Ascending aorta (tissue), 2 donors: ENCODE measurements at regions not wholly inside any gene's neighbourhood (a gene's known extent, or its start where the extent isn't known, plus 50 kb on each side); places are given as distances from the start of the nearest gene placed in this dataset.
"Not testable (repeated sequence)": the region's sequence is repeated elsewhere in the genome, so short reads cannot be mapped to it uniquely, and the experiment has no call there.

Experiments used
- DNase-seq, 2 donors: peaks; one replicate each; pipeline ENCODE4 v3.0.0-alpha.2; 2019; ENCODE audit warnings: low spot score in 2 of 2
- H3K27ac ChIP-seq, 2 donors: fragments of 200-600 bp; sonication (generic); one replicate each; pipeline ENCODE4 v1.5.1; 2016 to 2017; ENCODE audit warnings: mild to moderate bottlenecking in 1 of 2
- H3K27me3 ChIP-seq: fragments of 200-600 bp; sonication (generic); one replicate; pipeline ENCODE4 v1.5.1; 2017
- H3K36me3 ChIP-seq, 2 donors: fragments of 200-600 bp; sonication (generic); one replicate each; pipeline ENCODE4 v1.5.1; 2016
- H3K4me1 ChIP-seq, 2 donors: fragments of 200-600 bp; sonication (generic); one replicate each; pipeline ENCODE4 v1.5.1; 2016 to 2017; ENCODE audit warnings: mild to moderate bottlenecking in 1 of 2
- H3K4me3 ChIP-seq, 2 donors: fragments of 200-600 bp; sonication (generic); one replicate each; pipeline ENCODE4 v1.5.1; 2016 to 2017; ENCODE audit warnings: mild to moderate bottlenecking in 1 of 2
- H3K9me3 ChIP-seq, 2 donors: fragments of 200-600 bp; sonication (generic); one replicate each; pipeline ENCODE4 v1.5.1; 2016
- intact Hi-C: fragments of 100-400 bp; cut with DNase I; formaldehyde crosslinking; loops from one replicate; pipeline ENCODE4 v1.15.1; 2023
- TF ChIP-seq, protein P1 (sequence below), 3 experiments: fragments of 200-600 bp in 2 of 3; fragments of 450-650 bp in 1 of 3; sonication (generic) in 2 of 3; IDR thresholded peaks; one replicate each; pipeline ENCODE4 v1.5.1; 2016 to 2019; ENCODE audit warnings: antibody characterized with exemption in 3 of 3, mild to moderate bottlenecking in 1 of 3, moderate library complexity in 1 of 3

DNA sequence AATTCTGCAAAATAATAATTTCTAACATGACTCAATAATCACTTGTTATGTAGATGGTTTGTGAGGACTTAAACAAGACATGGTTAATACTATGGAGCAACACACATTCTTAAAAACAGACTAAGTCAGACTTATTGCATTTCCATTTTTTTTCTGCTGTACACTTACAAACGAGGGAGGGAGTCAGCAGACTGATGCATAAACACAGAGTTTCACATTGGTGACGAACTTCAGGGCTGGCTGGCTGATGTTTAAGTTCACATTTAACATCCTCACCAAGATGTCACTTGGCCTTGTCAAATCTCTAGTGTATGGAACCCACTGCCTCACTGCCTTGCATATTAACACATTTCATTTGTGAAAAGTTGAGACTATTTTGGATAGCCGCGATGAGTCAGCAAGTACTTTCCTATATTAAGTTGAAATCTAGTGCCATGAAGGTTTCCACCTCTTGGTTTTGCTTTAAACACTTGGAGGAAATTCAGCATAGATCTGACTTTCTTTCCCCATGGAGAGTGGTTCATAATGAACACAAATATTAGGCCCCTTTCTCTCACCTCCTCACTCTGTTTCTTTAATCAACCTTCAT, 337.5 kb upstream of the RUNX1 start:
- no peaks in the 10 kb centered on the region for H3K36me3 ChIP-seq
- intact Hi-C loops, result no loop called here
- no peaks in the 10 kb centered on the region for H3K27me3 ChIP-seq
- no peaks in the 10 kb centered on the region for H3K9me3 ChIP-seq
- no peak overlapping the region for H3K27ac ChIP-seq
- H3K4me3 ChIP-seq, result no peak overlapping the region
- no peaks in the 10 kb centered on the region for H3K4me1 ChIP-seq
- no peak for DNase-seq
- TF ChIP-seq, protein P1, sequence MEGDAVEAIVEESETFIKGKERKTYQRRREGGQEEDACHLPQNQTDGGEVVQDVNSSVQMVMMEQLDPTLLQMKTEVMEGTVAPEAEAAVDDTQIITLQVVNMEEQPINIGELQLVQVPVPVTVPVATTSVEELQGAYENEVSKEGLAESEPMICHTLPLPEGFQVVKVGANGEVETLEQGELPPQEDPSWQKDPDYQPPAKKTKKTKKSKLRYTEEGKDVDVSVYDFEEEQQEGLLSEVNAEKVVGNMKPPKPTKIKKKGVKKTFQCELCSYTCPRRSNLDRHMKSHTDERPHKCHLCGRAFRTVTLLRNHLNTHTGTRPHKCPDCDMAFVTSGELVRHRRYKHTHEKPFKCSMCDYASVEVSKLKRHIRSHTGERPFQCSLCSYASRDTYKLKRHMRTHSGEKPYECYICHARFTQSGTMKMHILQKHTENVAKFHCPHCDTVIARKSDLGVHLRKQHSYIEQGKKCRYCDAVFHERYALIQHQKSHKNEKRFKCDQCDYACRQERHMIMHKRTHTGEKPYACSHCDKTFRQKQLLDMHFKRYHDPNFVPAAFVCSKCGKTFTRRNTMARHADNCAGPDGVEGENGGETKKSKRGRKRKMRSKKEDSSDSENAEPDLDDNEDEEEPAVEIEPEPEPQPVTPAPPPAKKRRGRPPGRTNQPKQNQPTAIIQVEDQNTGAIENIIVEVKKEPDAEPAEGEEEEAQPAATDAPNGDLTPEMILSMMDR (IDR thresholded peaks at IDR 0.05), result no peak

- Histone ChIP-seq H3K27ac (no peak overlapping the region), H3K36me3 (no peaks in the 10 kb centered on the region), H3K4me3 (no peak overlapping the region), H3K9me3 (no peaks in the 10 kb centered on the region), H3K27me3 (no peaks in the 10 kb centered on the region), H3K4me1 (no peaks in the 10 kb centered on the region)
- no peak for DNase-seq
- TF ChIP-seq, protein P1 (IDR thresholded peaks at IDR 0.05), result no peak
- intact Hi-C loops, result no loop called here
Observed at GRCh38 chr21:35384375-35384774, 335.3 kb upstream of the RUNX1 start.

GRCh38 chr21:35382696-35383095, 333.6 kb upstream of the RUNX1 start:
- no peaks in the 10 kb centered on the region for H3K4me1 ChIP-seq
- no peaks in the 10 kb centered on the region for H3K9me3 ChIP-seq
- intact Hi-C loops, result no loop called here
- no peak overlapping the region for H3K4me3 ChIP-seq
- H3K27me3 ChIP-seq, result no peaks in the 10 kb centered on the region
- no peak for DNase-seq
- H3K36me3 ChIP-seq, result no peaks in the 10 kb centered on the region
- H3K27ac ChIP-seq, result no peak overlapping the region
- TF ChIP-seq, protein P1 (IDR thresholded peaks at IDR 0.05), result no peak

DNA sequence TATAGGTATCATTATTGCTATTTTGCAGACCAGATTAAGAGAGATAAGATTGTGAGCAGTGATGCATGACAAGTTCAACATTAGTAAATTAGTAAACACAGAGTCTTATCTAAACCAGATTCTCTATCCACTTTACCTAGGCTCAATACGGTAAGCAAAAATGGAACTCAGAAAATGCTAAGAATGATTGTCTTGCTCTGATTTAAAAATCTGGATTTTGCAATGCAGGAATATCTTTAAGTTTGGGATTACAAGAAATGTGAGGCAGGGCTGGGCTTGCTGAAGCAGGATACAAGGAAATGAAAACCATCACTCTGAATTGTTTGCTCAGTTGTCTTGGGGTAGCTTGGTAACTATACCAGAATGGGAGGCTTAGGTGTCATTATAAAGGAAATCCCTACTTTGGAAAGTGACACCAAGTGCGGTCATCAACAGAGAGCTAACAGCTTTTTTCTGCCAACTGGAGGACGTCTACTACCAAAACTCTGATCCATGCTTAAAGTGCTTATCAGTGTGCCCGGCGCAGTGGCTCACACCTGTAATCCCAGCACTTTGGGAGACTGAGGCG, 332.7 kb upstream of the RUNX1 start:
- no peak for DNase-seq
- Histone ChIP-seq H3K27me3 (no peaks in the 10 kb centered on the region), H3K36me3 (no peaks in the 10 kb centered on the region), H3K4me1 (no peaks in the 10 kb centered on the region), H3K9me3 (no peaks in the 10 kb centered on the region), H3K27ac (no peak overlapping the region), H3K4me3 (no peak overlapping the region)
- TF ChIP-seq, protein P1 (IDR thresholded peaks at IDR 0.05), result no peak
- intact Hi-C loops, result no loop called here

DNA sequence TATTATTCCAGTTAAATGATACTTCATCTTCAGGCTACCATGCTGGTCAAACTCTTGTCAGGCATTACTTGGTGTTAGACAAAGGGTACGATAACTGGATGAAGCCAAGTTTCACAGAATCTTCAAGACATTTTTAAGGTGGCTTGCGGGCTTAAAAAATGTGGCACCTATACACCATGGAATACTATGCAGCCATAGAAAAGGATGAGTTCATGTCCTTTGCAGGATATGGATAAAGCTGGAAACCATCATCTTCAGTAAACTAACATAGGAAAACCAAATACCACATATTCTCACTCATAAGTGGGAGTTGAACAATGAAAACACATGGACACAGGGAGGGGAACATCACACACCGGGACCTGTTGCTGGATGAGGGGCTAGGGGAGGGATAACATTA, 331.2 kb upstream of the RUNX1 start:
- H3K4me3 ChIP-seq, H3K9me3 ChIP-seq, H3K27ac ChIP-seq, H3K27me3 ChIP-seq, DNase-seq, intact Hi-C loops, H3K4me1 ChIP-seq, H3K36me3 ChIP-seq: not testable (repeated sequence)

GRCh38 chr21:35378881-35379280, 329.8 kb upstream of the RUNX1 start:
- TF ChIP-seq, protein P1 (IDR thresholded peaks at IDR 0.05), result no peak
- H3K27me3 ChIP-seq, result no peaks in the 10 kb centered on the region
- no peaks in the 10 kb centered on the region for H3K4me1 ChIP-seq
- no peak overlapping the region for H3K27ac ChIP-seq
- no peak for DNase-seq
- intact Hi-C loops, result no loop called here
- no peaks in the 10 kb centered on the region for H3K36me3 ChIP-seq
- no peaks in the 10 kb centered on the region for H3K9me3 ChIP-seq
- H3K4me3 ChIP-seq, result no peak overlapping the region
